ENCODE measurements at regions not wholly inside any gene's neighbourhood (a gene's known extent, or its start where the extent isn't known, plus 50 kb on each side); places are given as distances from the start of the nearest gene placed in this dataset.

DNA sequence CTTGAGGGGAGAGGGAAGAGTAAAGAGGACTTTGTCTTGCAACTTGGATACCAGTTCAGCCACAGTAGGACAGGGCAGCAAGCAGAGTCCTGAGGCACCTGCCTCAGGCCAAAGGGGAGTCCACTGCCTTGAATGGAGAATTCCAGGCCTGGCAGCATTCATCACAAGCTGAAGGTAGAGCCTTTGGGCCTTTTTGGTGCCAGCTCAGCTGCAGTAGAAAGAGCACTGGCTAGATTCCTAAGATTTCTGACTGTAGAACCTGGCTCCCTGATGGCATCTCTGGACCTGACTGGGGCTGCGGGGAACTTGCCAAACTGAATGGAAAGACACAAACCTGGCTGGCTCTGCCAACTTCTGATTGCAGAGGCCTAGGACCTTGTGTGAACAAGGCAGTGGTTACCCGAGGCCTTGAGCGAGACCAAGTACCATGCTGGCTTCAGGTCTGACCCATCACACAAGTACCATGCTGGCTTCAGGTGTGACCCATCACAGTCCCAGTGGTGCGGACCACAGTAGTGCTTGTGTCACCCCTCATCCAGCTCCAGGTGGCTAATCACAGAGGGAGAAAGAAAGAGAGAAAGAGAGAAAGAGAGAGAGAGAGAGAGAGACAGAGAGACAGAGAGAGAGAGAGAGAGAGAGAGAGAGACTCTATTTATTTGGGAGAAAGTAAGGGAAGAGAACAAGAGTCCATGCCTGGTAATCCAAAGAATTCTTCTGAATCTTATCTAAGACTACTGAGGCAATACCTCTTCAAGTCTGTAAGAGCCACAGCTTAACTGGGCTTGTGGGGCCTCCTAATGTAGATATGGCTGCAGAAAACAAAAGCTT lies 137.6 kb upstream of the SPIN4 start:
- TF ChIP-seq, protein P1, sequence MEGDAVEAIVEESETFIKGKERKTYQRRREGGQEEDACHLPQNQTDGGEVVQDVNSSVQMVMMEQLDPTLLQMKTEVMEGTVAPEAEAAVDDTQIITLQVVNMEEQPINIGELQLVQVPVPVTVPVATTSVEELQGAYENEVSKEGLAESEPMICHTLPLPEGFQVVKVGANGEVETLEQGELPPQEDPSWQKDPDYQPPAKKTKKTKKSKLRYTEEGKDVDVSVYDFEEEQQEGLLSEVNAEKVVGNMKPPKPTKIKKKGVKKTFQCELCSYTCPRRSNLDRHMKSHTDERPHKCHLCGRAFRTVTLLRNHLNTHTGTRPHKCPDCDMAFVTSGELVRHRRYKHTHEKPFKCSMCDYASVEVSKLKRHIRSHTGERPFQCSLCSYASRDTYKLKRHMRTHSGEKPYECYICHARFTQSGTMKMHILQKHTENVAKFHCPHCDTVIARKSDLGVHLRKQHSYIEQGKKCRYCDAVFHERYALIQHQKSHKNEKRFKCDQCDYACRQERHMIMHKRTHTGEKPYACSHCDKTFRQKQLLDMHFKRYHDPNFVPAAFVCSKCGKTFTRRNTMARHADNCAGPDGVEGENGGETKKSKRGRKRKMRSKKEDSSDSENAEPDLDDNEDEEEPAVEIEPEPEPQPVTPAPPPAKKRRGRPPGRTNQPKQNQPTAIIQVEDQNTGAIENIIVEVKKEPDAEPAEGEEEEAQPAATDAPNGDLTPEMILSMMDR (IDR thresholded peaks at IDR 0.05): no peak
- no peak for TF ChIP-seq POLR2A (IDR thresholded peaks at IDR 0.05)

Measured in uterus (tissue), 2 donors.